SK-N-SH treated with all-trans-retinoic acid at 6 μM for 48 hours (cell line): ENCODE measurements at regions not wholly inside any gene's neighbourhood (a gene's known extent, or its start where the extent isn't known, plus 50 kb on each side); places are given as distances from the start of the nearest gene placed in this dataset.

ENCODE experiments used
- ARNTL ChIP-seq: fragments of 450-650 bp; formaldehyde crosslinking; IDR thresholded peaks from 2 replicates; pipeline ENCODE4 v1.5.0; 2020; ENCODE audit warnings: low read depth, mild to moderate bottlenecking, moderate library complexity, borderline replicate concordance
- BACH2 ChIP-seq: fragments of 250-450 bp; sonication (Bioruptor Pico); IDR thresholded peaks from 2 replicates; pipeline ENCODE4 v1.9.0; 2021; ENCODE audit warnings: mild to moderate bottlenecking, borderline replicate concordance
- CREB5 ChIP-seq: fragments of 250-450 bp; sonication (Bioruptor Pico); IDR thresholded peaks from 2 replicates; pipeline ENCODE4 v1.5.1; 2020; ENCODE audit warnings: low read depth, mild to moderate bottlenecking, moderate library complexity
- CSDC2 ChIP-seq: fragments of 250-450 bp; sonication (Bioruptor Pico); IDR thresholded peaks from 2 replicates; pipeline ENCODE4 v1.5.0; 2020; ENCODE audit warnings: mild to moderate bottlenecking, moderate library complexity
- CSRNP3 ChIP-seq: fragments of 250-450 bp; sonication (Bioruptor Pico); IDR thresholded peaks from 2 replicates; pipeline ENCODE4 v1.5.1; 2021; ENCODE audit warnings: mild to moderate bottlenecking, moderate library complexity
- GLIS3 ChIP-seq: fragments of 250-450 bp; sonication (Bioruptor Pico); IDR thresholded peaks from 2 replicates; pipeline ENCODE4 v1.5.0; 2020; ENCODE audit warnings: mild to moderate bottlenecking, moderate library complexity
- PPARA ChIP-seq: fragments of 250-450 bp; sonication (Bioruptor Pico); IDR thresholded peaks from 2 replicates; pipeline ENCODE4 v1.5.0; 2020; ENCODE audit warnings: mild to moderate bottlenecking, borderline replicate concordance
- SNAI2 ChIP-seq: fragments of 250-450 bp; sonication (Bioruptor Pico); IDR thresholded peaks from 2 replicates; pipeline ENCODE4 v1.5.0; 2020; ENCODE audit warnings: mild to moderate bottlenecking, moderate library complexity
- ZC3H10 ChIP-seq: fragments of 250-450 bp; sonication (Bioruptor Pico); IDR thresholded peaks from 2 replicates; pipeline ENCODE4 v1.5.1; 2021; ENCODE audit warnings: mild to moderate bottlenecking, moderate library complexity
- ZNF565 ChIP-seq: fragments of 450-650 bp; formaldehyde crosslinking; conservative IDR thresholded peaks from 2 replicates; pipeline ENCODE4 v1.5.0; 2020; ENCODE audit warnings: low read depth, mild to moderate bottlenecking, moderate library complexity

- TF ChIP-seq CSRNP3 (CRISPR knock-in tag) (no peak), PPARA (CRISPR knock-in tag) (no peak), ZNF565 (CRISPR knock-in tag) (no peak), CREB5 (CRISPR knock-in tag) (no peak), SNAI2 (CRISPR knock-in tag) (no peak), BACH2 (CRISPR knock-in tag) (no peak), CSDC2 (CRISPR knock-in tag) (no peak), GLIS3 (CRISPR knock-in tag) (no peak), ARNTL (CRISPR knock-in tag) (no peak), ZC3H10 (CRISPR knock-in tag) (no peak)
Measured at GRCh38 chr10:105351187-105351586, 710.1 kb downstream of the SORCS3 start.
